Lower leg skin (tissue), 3 donors: ENCODE measurements at regions not wholly inside any gene's neighbourhood (a gene's known extent, or its start where the extent isn't known, plus 50 kb on each side); places are given as distances from the start of the nearest gene placed in this dataset.

Experiments
- CTCF ChIP-seq, 3 donors: fragments of 450-650 bp; IDR thresholded peaks; one replicate each; pipeline ENCODE4 v1.5.1; 2016; ENCODE audit warnings: antibody characterized with exemption in 3 of 3, mild to moderate bottlenecking in 3 of 3, moderate library complexity in 2 of 3
- POLR2A ChIP-seq, 2 donors: fragments of 450-650 bp; IDR thresholded peaks; one replicate each; pipeline ENCODE4 v1.6.1; 2016 to 2017; ENCODE audit warnings: antibody characterized with exemption in 2 of 2, mild to moderate bottlenecking in 1 of 2, moderate library complexity in 1 of 2

GRCh38 chr2:75317316-75317715 is 118.0 kb upstream of the TACR1 start:
- no peak for TF ChIP-seq CTCF (IDR thresholded peaks at IDR 0.05)
- TF ChIP-seq POLR2A (IDR thresholded peaks at IDR 0.05), result no peak
